NT2/D1 (cell line): ENCODE measurements at regions not wholly inside any gene's neighbourhood (a gene's known extent, or its start where the extent isn't known, plus 50 kb on each side); places are given as distances from the start of the nearest gene placed in this dataset.

Source experiments
- SUZ12 ChIP-seq: IDR thresholded peaks from 2 replicates; pipeline ENCODE4 v1.6.1; 2011; ENCODE audit not compliant: insufficient read length, insufficient read depth; ENCODE audit errors: extremely low read depth
- ZNF274 ChIP-seq: IDR thresholded peaks from 2 replicates; pipeline ENCODE4 v1.6.1; 2011; ENCODE audit warnings: mild to moderate bottlenecking, low read depth, low read length

- TF ChIP-seq ZNF274: no peak
- TF ChIP-seq SUZ12: no peak
Observed at GRCh38 chr18:47593744-47594472, 336.6 kb downstream of the SMAD2 start.
